BLaER1 treated with 17β-estradiol and CSF1 and Interleukin-3, amounts not matched to agents 10 nM and 100 nM (cell line): ENCODE measurements at regions not wholly inside any gene's neighbourhood (a gene's known extent, or its start where the extent isn't known, plus 50 kb on each side); places are given as distances from the start of the nearest gene placed in this dataset.

Source experiments
- H3K27ac ChIP-seq, 11 experiments: shearing (Covaris generic); formaldehyde crosslinking; 2 replicates each; pipeline ENCODE4 v1.8.1; 2022
- H3K27me3 ChIP-seq, 11 experiments: shearing (Covaris generic); formaldehyde crosslinking; 2 replicates each; pipeline ENCODE4 v1.8.1; 2022
- H3K36me3 ChIP-seq, 11 experiments: shearing (Covaris generic); formaldehyde crosslinking; 2 replicates each; pipeline ENCODE4 v1.8.1; 2022
- H3K4me1 ChIP-seq, 10 experiments: shearing (Covaris generic); formaldehyde crosslinking; 2 replicates each; pipeline ENCODE4 v1.8.1; 2022
- H3K4me2 ChIP-seq, 11 experiments: shearing (Covaris generic); formaldehyde crosslinking; 2 replicates each; pipeline ENCODE4 v1.8.1; 2022
- H3K4me3 ChIP-seq, 10 experiments: shearing (Covaris generic); formaldehyde crosslinking; 2 replicates each; pipeline ENCODE4 v1.8.1; 2022
- H3K9ac ChIP-seq, 11 experiments: shearing (Covaris generic); formaldehyde crosslinking; 2 replicates each; pipeline ENCODE4 v1.8.1; 2022
- H3K9me3 ChIP-seq, 11 experiments: shearing (Covaris generic); formaldehyde crosslinking; replicated peaks in 1 of 11; 2 replicates each; pipeline ENCODE4 v1.8.1; 2022
- H4K20me1 ChIP-seq, 11 experiments: shearing (Covaris generic); formaldehyde crosslinking; 2 replicates each; pipeline ENCODE4 v1.8.1; 2022
- Cebpa-rat ChIP-seq, 11 experiments: shearing (Covaris generic); IDR thresholded peaks; 2 replicates each; pipeline ENCODE4 v1.8.1; 2022

DNA sequence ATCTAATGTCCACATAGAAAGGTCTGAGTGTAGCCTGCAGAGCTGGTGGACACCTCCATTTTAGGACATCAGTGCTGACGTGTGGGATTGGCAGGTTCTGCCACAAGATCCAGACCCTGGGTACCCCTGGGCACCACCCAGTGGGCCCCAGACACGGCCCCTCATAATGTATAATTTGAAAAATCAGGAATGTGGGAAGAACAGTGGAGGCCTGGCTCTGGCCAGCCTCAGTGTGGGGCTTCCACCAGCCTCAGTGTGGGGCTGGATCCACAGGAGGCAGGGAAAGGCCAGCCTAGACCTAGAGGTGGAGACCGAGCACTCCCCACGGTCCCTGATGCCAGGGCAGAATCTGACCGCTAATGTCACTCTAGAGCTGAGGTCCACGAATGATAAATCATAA is 150.7 kb upstream of the SOX1 start:
- no peaks in the 10 kb centered on the region for H3K27me3 ChIP-seq
- TF ChIP-seq Cebpa-rat (IDR thresholded peaks at IDR 0.05): no peak
- no peak overlapping the region for H3K27ac ChIP-seq
- H3K4me3 ChIP-seq: no peak overlapping the region
- no peak overlapping the region for H3K9ac ChIP-seq
- 0 out of 20 replicates have a peak, but pooled peaks cover 0 to 3% (median 0%) of the 10 kb centered on the region in 10 experiments for H3K4me1 ChIP-seq
- no peak overlapping the region for H3K4me2 ChIP-seq
- no peaks in the 10 kb centered on the region for H3K36me3 ChIP-seq
- no peaks in the 10 kb centered on the region for H3K9me3 ChIP-seq
- no peaks in the 10 kb centered on the region; a peak in 2 of 22 replicates for H4K20me1 ChIP-seq

DNA sequence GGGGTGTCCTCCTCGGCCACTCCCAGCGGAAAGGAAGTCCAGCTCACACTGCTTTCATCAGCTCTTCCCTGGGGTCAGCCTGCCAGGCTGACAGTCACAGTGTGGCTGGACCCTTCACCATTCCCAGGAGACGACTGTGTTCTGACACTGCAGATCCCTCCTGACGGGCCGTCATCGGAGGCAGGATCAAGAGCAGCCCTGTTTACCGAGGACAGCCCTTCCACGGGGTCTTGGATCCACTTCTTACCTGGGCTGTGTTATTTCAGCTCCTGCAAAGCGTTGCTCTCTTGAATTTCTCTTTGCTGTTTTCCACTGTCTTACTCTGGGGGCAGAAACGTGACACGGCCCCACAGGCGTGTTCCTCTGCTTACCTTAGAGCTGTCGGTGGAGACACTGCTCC is 149.9 kb upstream of the SOX1 start:
- Histone ChIP-seq H3K9me3 (no peaks in the 10 kb centered on the region), H3K9ac (no peak overlapping the region), H3K27me3 (no peaks in the 10 kb centered on the region), H3K36me3 (no peaks in the 10 kb centered on the region), H3K4me2 (no peak overlapping the region), H3K27ac (no peak overlapping the region), H3K4me3 (no peak overlapping the region), H4K20me1 (no peaks in the 10 kb centered on the region; a peak in 2 of 22 replicates), H3K4me1 (0 out of 20 replicates have a peak, but pooled peaks cover 0 to 3% (median 0%) of the 10 kb centered on the region in 10 experiments)
- no peak for TF ChIP-seq Cebpa-rat (IDR thresholded peaks at IDR 0.05)

DNA sequence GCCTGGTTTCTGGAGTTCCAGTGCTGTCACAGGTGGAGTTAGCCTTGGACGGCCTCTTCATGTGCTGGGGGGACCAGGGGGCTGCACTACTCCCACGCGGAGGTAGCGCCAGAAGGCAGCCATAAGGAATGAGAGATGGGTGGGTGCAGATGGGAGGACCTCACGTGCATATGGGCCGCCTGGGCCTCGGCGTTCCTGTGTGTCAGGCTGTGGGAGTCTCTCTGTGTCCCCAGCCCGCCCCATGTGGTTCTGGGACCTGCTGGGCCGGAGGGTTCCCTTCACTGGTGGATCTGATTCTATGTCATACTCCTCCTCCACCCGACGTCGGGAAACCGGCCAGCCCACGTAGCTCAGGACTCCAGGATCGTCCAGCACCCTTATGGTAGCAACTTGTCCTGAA is 149.0 kb upstream of the SOX1 start:
- Histone ChIP-seq H3K4me2 (no peak overlapping the region), H3K9ac (no peak overlapping the region), H3K4me3 (no peak overlapping the region), H3K27ac (no peak overlapping the region), H3K36me3 (no peaks in the 10 kb centered on the region), H3K27me3 (no peaks in the 10 kb centered on the region), H3K9me3 (no peaks in the 10 kb centered on the region), H3K4me1 (0 out of 20 replicates have a peak, but pooled peaks cover 0 to 3% (median 0%) of the 10 kb centered on the region in 10 experiments), H4K20me1 (no peaks in the 10 kb centered on the region; a peak in 2 of 22 replicates)
- no peak for TF ChIP-seq Cebpa-rat (IDR thresholded peaks at IDR 0.05)

DNA sequence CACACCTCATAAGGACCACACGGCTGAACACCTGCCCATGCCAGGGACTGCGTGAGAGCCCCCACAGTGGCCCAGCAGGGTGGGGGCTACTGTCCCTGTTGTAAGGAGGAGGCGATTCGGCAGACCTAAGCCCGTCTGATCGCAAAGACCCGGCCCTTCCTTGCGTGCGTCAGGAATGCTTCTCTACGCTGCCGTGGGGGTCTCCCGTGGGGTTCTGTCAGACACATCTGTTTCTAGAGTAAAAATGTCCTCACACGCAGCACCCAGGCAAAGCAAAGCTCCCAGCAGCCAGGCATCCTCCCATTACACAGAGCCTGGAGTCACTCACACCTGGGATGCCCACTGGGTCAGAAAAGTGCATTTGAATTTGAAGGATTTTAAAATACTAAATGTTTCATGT is 147.7 kb upstream of the SOX1 start:
- no peak overlapping the region for H3K4me2 ChIP-seq
- H4K20me1 ChIP-seq: no peaks in the 10 kb centered on the region; a peak in 2 of 22 replicates
- H3K4me1 ChIP-seq: 0 out of 20 replicates have a peak, but pooled peaks cover 0 to 3% (median 0%) of the 10 kb centered on the region in 10 experiments
- no peak overlapping the region for H3K4me3 ChIP-seq
- no peak overlapping the region for H3K9ac ChIP-seq
- H3K9me3 ChIP-seq: no peaks in the 10 kb centered on the region
- no peaks in the 10 kb centered on the region for H3K36me3 ChIP-seq
- no peak for TF ChIP-seq Cebpa-rat (IDR thresholded peaks at IDR 0.05)
- no peaks in the 10 kb centered on the region for H3K27me3 ChIP-seq
- H3K27ac ChIP-seq: no peak overlapping the region

DNA sequence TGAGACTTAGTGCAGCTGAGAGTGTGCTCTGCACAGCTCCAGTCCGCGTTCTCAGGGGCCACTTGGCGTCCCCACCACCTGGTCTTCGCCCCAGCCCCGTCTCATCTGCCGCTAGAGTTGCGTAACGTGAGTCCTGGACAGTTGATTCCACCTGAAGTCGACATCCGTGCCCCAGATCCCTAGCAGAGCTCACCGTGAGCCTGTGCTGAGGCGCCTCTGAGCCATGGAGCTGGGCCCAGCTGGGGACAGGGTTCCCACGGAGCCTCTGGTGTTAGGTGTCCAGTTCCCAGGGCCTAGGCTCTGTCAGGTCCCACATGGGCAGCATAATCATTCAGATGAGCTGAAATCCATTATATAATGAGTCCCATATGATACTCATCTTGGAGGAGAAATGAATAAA is 147.1 kb upstream of the SOX1 start:
- Histone ChIP-seq H3K4me3 (no peak overlapping the region), H3K4me2 (no peak overlapping the region), H3K27ac (no peak overlapping the region), H3K4me1 (0 out of 20 replicates have a peak, but pooled peaks cover 0 to 3% (median 0%) of the 10 kb centered on the region in 10 experiments), H3K27me3 (no peaks in the 10 kb centered on the region), H4K20me1 (no peaks in the 10 kb centered on the region; a peak in 2 of 22 replicates), H3K36me3 (no peaks in the 10 kb centered on the region), H3K9me3 (no peaks in the 10 kb centered on the region), H3K9ac (no peak overlapping the region)
- 0 out of 22 replicates have a peak, but pooled peaks of 1 of the 11 experiments have one; percentile 14 for TF ChIP-seq Cebpa-rat (IDR thresholded peaks at IDR 0.05)

DNA sequence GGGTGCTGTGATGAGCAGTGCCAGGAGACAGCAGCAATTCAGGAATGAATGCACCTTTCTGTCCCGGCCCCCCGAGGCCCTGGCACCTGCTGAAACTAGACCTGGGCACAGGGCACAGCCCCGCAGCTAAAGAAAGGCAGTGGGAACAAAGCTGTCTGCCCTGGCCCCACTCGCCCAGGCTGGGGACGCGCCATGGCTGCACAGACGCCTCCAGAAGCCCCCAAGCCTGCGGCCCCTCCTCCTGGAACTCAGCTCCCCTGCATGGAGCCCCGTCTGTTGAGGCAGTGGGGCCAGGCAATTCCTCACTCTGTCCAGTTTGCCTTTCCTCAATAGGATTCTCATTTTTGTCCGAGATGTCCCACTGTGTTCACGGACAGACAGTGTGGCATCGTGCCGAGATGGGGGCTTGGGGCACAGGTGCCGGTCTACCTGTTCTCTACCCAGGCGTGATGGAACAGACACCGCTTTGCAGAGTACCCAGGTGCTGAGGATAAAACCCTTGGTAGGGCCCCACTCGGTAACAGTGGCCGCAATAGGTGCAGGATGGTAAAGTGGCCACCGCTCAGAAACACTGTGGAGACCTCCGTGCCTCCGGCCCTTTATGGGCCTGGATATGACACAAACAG is 146.5 kb upstream of the SOX1 start:
- Histone ChIP-seq H3K4me1 (0 out of 20 replicates have a peak, but pooled peaks cover 0 to 3% (median 0%) of the 10 kb centered on the region in 10 experiments), H3K9ac (no peak overlapping the region), H3K36me3 (no peaks in the 10 kb centered on the region), H3K4me3 (no peak overlapping the region), H3K9me3 (no peaks in the 10 kb centered on the region), H3K27me3 (no peaks in the 10 kb centered on the region), H4K20me1 (no peaks in the 10 kb centered on the region; a peak in 2 of 22 replicates), H3K4me2 (no peak overlapping the region), H3K27ac (no peak overlapping the region)
- no peak for TF ChIP-seq Cebpa-rat (IDR thresholded peaks at IDR 0.05)

DNA sequence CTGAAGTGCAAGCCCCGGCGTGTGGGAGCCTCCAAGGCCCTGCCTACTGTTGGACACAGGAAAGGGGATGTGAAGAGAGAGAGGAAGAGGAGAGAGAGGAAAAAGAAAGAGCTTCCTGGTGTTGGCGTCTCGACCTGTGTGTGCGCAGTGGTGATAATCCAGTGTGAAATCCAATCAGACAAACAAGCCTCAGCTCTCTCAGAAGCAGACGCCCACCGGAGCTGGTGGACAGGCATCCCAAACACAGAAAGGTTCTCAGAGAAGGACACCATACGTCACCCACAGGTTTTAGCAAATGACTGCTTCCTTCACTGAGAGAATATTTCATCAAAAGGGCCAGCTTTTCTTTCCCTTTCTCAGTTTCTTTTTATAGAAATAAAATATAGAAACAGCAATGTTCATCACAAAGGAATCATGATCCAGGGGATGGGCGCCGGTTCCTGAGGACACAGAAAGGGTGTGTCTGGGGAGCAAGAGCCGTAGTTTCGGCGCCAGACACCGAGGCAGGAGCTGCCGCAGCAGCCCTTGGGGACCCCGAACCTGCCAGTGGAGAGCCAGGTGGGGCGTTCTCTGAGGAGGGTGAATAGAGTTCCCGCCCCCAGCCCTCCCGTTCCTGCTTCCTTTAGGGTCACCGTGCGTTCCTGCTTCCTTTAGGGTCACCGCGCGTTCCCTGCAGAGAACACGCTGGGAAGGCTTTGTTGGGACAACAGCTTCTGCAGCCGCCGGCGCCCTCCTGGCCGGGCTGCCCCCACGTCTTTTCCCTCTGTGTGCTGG is 145.8 kb upstream of the SOX1 start:
- no peaks in the 10 kb centered on the region for H3K27me3 ChIP-seq
- no peaks in the 10 kb centered on the region for H3K36me3 ChIP-seq
- no peak for TF ChIP-seq Cebpa-rat (IDR thresholded peaks at IDR 0.05)
- no peaks in the 10 kb centered on the region; a peak in 2 of 22 replicates for H4K20me1 ChIP-seq
- H3K4me2 ChIP-seq: no peak overlapping the region
- H3K9ac ChIP-seq: no peak overlapping the region
- no peak overlapping the region for H3K4me3 ChIP-seq
- H3K4me1 ChIP-seq: 0 out of 20 replicates have a peak, but pooled peaks cover 0 to 3% (median 0%) of the 10 kb centered on the region in 10 experiments
- no peak overlapping the region for H3K27ac ChIP-seq
- no peaks in the 10 kb centered on the region for H3K9me3 ChIP-seq

DNA sequence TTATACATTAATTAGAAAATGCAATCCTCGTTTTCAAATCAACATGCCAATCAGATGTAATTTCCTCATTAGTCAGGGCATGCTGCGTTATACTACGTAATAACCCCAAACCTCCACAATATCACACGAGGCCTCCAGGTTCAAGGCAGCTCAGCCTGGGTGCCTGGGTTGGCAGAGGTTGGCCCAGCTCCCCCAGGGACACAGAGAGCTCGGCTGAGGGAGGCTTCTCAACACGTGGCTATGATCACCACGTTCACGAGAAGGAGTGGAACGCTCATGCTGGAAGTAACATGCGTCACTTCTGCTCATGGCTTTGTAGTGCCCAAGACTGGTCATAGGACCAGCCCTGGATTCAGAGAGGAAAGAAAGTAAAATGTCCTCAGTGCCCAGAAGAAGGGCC is 144.9 kb upstream of the SOX1 start:
- H3K27me3 ChIP-seq: no peaks in the 10 kb centered on the region
- H3K4me1 ChIP-seq: 0 out of 20 replicates have a peak, but pooled peaks cover 0 to 3% (median 0%) of the 10 kb centered on the region in 10 experiments
- H3K9me3 ChIP-seq: no peaks in the 10 kb centered on the region
- no peak for TF ChIP-seq Cebpa-rat (IDR thresholded peaks at IDR 0.05)
- H3K4me2 ChIP-seq: no peak overlapping the region
- H3K36me3 ChIP-seq: no peaks in the 10 kb centered on the region
- H4K20me1 ChIP-seq: no peaks in the 10 kb centered on the region; a peak in 1 of 22 replicates
- no peak overlapping the region for H3K4me3 ChIP-seq
- no peak overlapping the region for H3K9ac ChIP-seq
- no peak overlapping the region for H3K27ac ChIP-seq

DNA sequence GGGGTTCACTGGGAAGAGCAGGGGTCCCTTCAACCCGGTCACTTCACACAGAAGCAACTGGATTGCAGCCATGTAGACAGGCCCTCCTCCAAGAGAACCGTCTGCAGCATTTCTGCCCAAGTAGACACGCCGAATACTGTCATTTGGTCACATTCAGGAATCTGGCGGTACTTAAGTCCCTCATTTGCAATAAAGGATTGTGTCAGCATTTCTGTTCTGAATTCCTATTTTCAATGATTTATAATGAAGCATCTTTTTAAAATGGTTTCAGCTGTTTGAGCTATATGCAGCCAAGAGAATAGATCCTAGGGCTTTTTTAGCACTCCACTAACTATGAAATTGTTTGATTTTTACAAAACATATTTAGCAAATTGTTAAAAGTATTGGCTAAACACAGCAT is 143.5 kb upstream of the SOX1 start:
- TF ChIP-seq Cebpa-rat (IDR thresholded peaks at IDR 0.05): no peak
- H3K27me3 ChIP-seq: no peaks in the 10 kb centered on the region

More for the DNA sequence above, 143.5 kb upstream of the SOX1 start:
- no peaks in the 10 kb centered on the region; a peak in 1 of 22 replicates for H4K20me1 ChIP-seq
- H3K4me2 ChIP-seq: no peak overlapping the region
- no peaks in the 10 kb centered on the region for H3K9me3 ChIP-seq
- H3K9ac ChIP-seq: no peak overlapping the region
- no peak overlapping the region for H3K4me3 ChIP-seq
- 0 out of 20 replicates have a peak, but pooled peaks cover 0 to under 1% (median 0%) of the 10 kb centered on the region in 10 experiments for H3K4me1 ChIP-seq
- H3K27ac ChIP-seq: no peak overlapping the region
- H3K36me3 ChIP-seq: no peaks in the 10 kb centered on the region
